Body of pancreas (tissue), 4 donors: ENCODE measurements at regions not wholly inside any gene's neighbourhood (a gene's known extent, or its start where the extent isn't known, plus 50 kb on each side); places are given as distances from the start of the nearest gene placed in this dataset.

Experiments used
- ATAC-seq: fragments of 150-250 bp; one replicate; pipeline ENCODE4 v1.9.1; 2016
- DNase-seq, 4 donors: peaks; one replicate each; pipeline ENCODE4 v3.0.0-alpha.2; 2019
- H3K27ac ChIP-seq, 4 donors: fragments of 200-600 bp; sonication (generic); 1 replicate in 3 of 4; 2 replicates in 1 of 4; pipeline versions ENCODE4 v1.5.1 to v1.6.1; 2016 to 2019; ENCODE audit warnings: mild to moderate bottlenecking in 1 of 4, mixed read lengths in 1 of 4, moderate library complexity in 1 of 4
- H3K27me3 ChIP-seq, 2 donors: fragments of 200-600 bp; sonication (generic); one replicate each; pipeline ENCODE4 v1.6.0; 2016; ENCODE audit warnings: mild to moderate bottlenecking in 1 of 2
- H3K36me3 ChIP-seq, 2 donors: fragments of 200-600 bp; sonication (generic); replicated peaks in 1 of 2; 2 replicates each; pipeline ENCODE4 v1.5.1; 2016; ENCODE audit warnings: low read depth in 2 of 2; ENCODE audit not compliant: insufficient read depth in 1 of 2
- H3K4me1 ChIP-seq: fragments of 200-600 bp; sonication (generic); one replicate; pipeline ENCODE4 v1.6.0; 2016
- H3K4me3 ChIP-seq, 2 donors: fragments of 200-600 bp; sonication (generic); 1 replicate in 1 of 2; 2 replicates in 1 of 2; pipeline ENCODE4 v1.5.1; 2016 to 2019
- H3K9me3 ChIP-seq, 3 donors: fragments of 200-600 bp; sonication (generic); 1 replicate in 2 of 3; 2 replicates in 1 of 3; pipeline ENCODE4 v1.5.1; 2016
- CTCF ChIP-seq, 7 experiments: fragments of 450-650 bp in 4 of 7; fragments of 200-600 bp in 3 of 7; sonication (generic) in 3 of 7; IDR thresholded peaks; one replicate each; pipeline ENCODE4 v1.5.1; 2016 to 2019; ENCODE audit warnings: antibody characterized with exemption in 7 of 7
- POLR2A ChIP-seq, 3 donors: fragments of 450-650 bp; IDR thresholded peaks; one replicate each; pipeline ENCODE4 v1.6.1; 2016; ENCODE audit warnings: antibody characterized with exemption in 3 of 3, mild to moderate bottlenecking in 2 of 3
- WGBS, 2 donors: methylation state at CpG; one replicate each; pipeline ENCODE4 v1.1.5; 2017; 5-methylcytosine and 5-hydroxymethylcytosine counted together
- intact Hi-C: fragments of 100-400 bp; cut with DNase I; formaldehyde crosslinking; loops from one replicate; pipeline ENCODE4 v1.15.1; 2023

GRCh38 chr3:82137050-82137449 lies 375.6 kb upstream of the GBE1 start:
- H3K27me3 ChIP-seq, result no peaks in the 10 kb centered on the region
- peaks cover 0 to 5% (median 0%) of the 10 kb centered on the region in 3 donors for H3K9me3 ChIP-seq
- TF ChIP-seq CTCF (IDR thresholded peaks at IDR 0.05), result no peak
- no peak for TF ChIP-seq POLR2A (IDR thresholded peaks at IDR 0.05)
- H3K4me1 ChIP-seq, result no peaks in the 10 kb centered on the region
- no peak overlapping the region for H3K4me3 ChIP-seq
- ATAC-seq (no peak), DNase-seq (no peak)
- WGBS, 2 donors, result 83 to 84% methylated on average over 3 of the region's 3 CpGs
- no peaks in the 10 kb centered on the region for H3K36me3 ChIP-seq
- no peak overlapping the region for H3K27ac ChIP-seq
- intact Hi-C loops, result loop anchor here (10.0 kb wide), 1 partner anchor 472 kb away; no protein-coding TSS in a partner anchor

GRCh38 chr3:82133070-82133606 lies 371.7 kb upstream of the GBE1 start:
- intact Hi-C loops, result loop anchor here (10.0 kb wide), 1 partner anchor 468 kb away; no protein-coding TSS in a partner anchor
- Histone ChIP-seq H3K4me1 (no peaks in the 10 kb centered on the region), H3K27me3 (no peaks in the 10 kb centered on the region), H3K27ac (no peak overlapping the region), H3K36me3 (no peaks in the 10 kb centered on the region), H3K4me3 (no peak overlapping the region), H3K9me3 (no peaks in the 10 kb centered on the region)
- 20 to 21% methylated on average over 5 of the region's 5 CpGs for WGBS, 2 donors
- DNase-seq (peak; percentile 69 to 76 (median 74)), ATAC-seq (peak; percentile 93)
- TF ChIP-seq CTCF (IDR thresholded peaks at IDR 0.05) (peak; percentile 64 to 75 (median 72)), POLR2A (IDR thresholded peaks at IDR 0.05) (no peak)

- H3K27me3 ChIP-seq, result no peaks in the 10 kb centered on the region
- DNase-seq (peak in 1 of 4 donors; percentile 5), ATAC-seq (peak; percentile 53)
- H3K27ac ChIP-seq, result no peak overlapping the region
- H3K4me1 ChIP-seq, result no peaks in the 10 kb centered on the region
- no peaks in the 10 kb centered on the region for H3K9me3 ChIP-seq
- no peaks in the 10 kb centered on the region for H3K36me3 ChIP-seq
- TF ChIP-seq CTCF (IDR thresholded peaks at IDR 0.05) (no peak), POLR2A (IDR thresholded peaks at IDR 0.05) (no peak)
- intact Hi-C loops, result loop anchor here (10.0 kb wide), 1 partner anchor 468 kb away; no protein-coding TSS in a partner anchor
- WGBS, 2 donors, result 58 to 66% methylated on average over 3 of the region's 3 CpGs
- H3K4me3 ChIP-seq, result no peak overlapping the region
These were observed 371.0 kb upstream of the GBE1 start for GRCh38 chr3:82132210-82133069.

- Histone ChIP-seq H3K27me3 (no peaks in the 10 kb centered on the region), H3K36me3 (no peaks in the 10 kb centered on the region), H3K27ac (no peak overlapping the region), H3K9me3 (no peaks in the 10 kb centered on the region), H3K4me1 (no peaks in the 10 kb centered on the region), H3K4me3 (no peak overlapping the region)
- peak in 1 of 4 donors; percentile 6 for DNase-seq
- intact Hi-C loops, result loop anchor here (10.0 kb wide), 1 partner anchor 465 kb away; no protein-coding TSS in a partner anchor
- ATAC-seq, result no peak
- 63 to 78% methylated on average over 4 of the region's 4 CpGs for WGBS, 2 donors
- TF ChIP-seq CTCF (IDR thresholded peaks at IDR 0.05) (no peak), POLR2A (IDR thresholded peaks at IDR 0.05) (no peak)
These were observed 368.6 kb upstream of the GBE1 start for GRCh38 chr3:82130046-82130445.
